Gastrocnemius medialis (tissue), 4 donors: ENCODE measurements at regions not wholly inside any gene's neighbourhood (a gene's known extent, or its start where the extent isn't known, plus 50 kb on each side); places are given as distances from the start of the nearest gene placed in this dataset.

ENCODE experiments used
- CTCF ChIP-seq, 5 experiments: fragments of 450-650 bp in 3 of 5; fragments of 200-600 bp in 2 of 5; sonication (generic) in 2 of 5; IDR thresholded peaks in 4 of 5; conservative IDR thresholded peaks in 1 of 5; 1 replicate in 4 of 5; 2 replicates in 1 of 5; pipeline ENCODE4 v1.5.1; 2016 to 2019; ENCODE audit warnings: antibody characterized with exemption in 5 of 5, mild to moderate bottlenecking in 3 of 5, moderate library complexity in 3 of 5
- POLR2A ChIP-seq, 2 donors: fragments of 450-650 bp; IDR thresholded peaks; one replicate each; pipeline ENCODE4 v1.6.1; 2017; ENCODE audit warnings: antibody characterized with exemption in 2 of 2, mild to moderate bottlenecking in 2 of 2, moderate library complexity in 2 of 2

- TF ChIP-seq CTCF (IDR thresholded peaks at IDR 0.05 in 4 of 5, conservative IDR thresholded peaks at IDR 0.05 in 1 of 5) = no peak
- no peak for TF ChIP-seq POLR2A (IDR thresholded peaks at IDR 0.05)
Measured at GRCh38 chr10:83880252-83880791, 259.0 kb upstream of the GHITM start.
